Activated naive CD4-positive, alpha-beta T cell treated with anti-CD3 and anti-CD28 coated beads for 36 hours (primary cell): ENCODE measurements at regions not wholly inside any gene's neighbourhood (a gene's known extent, or its start where the extent isn't known, plus 50 kb on each side); places are given as distances from the start of the nearest gene placed in this dataset.

Source experiments
- CTCF ChIA-PET: fragments of 350-600 bp; sonication (Branson Sonifier 250); formaldehyde crosslinking; loops from one replicate; lab custom pipeline; 2021; ENCODE audit warnings: antibody characterized with exemption; lab: Charles Lee
- DNase-seq: peaks from one replicate; pipeline ENCODE4 v3.0.0-alpha.2; 2020
- H3K27ac Mint-ChIP-seq: one replicate; pipeline ENCODE4 v1.8.0; 2021; ENCODE audit warnings: mild to moderate bottlenecking, mixed read lengths
- H3K27me3 Mint-ChIP-seq: one replicate; pipeline ENCODE4 v1.8.0; 2021; ENCODE audit warnings: low read depth, mixed read lengths
- H3K36me3 Mint-ChIP-seq: one replicate; pipeline ENCODE4 v1.8.0; 2021; ENCODE audit warnings: low read depth, mixed read lengths
- H3K4me1 Mint-ChIP-seq: one replicate; pipeline ENCODE4 v1.8.0; 2021; ENCODE audit warnings: low read depth, mixed read lengths
- H3K4me3 Mint-ChIP-seq: one replicate; pipeline ENCODE4 v1.8.0; 2021; ENCODE audit warnings: mild to moderate bottlenecking, moderate library complexity, mixed read lengths
- H3K9me3 Mint-ChIP-seq: one replicate; pipeline ENCODE4 v1.8.0; 2021; ENCODE audit warnings: mixed read lengths
- intact Hi-C: fragments of 100-400 bp; cut with micrococcal nuclease; formaldehyde crosslinking; loops from one replicate; pipeline ENCODE4 v1.15.1; 2023

GRCh38 chr14:66341239-66341638 lies 144.9 kb upstream of the CCDC196 start:
- H3K9me3 Mint-ChIP-seq, result no peaks in the 10 kb centered on the region
- no peaks in the 10 kb centered on the region for H3K27me3 Mint-ChIP-seq
- CTCF ChIA-PET, result no interaction called here
- no peaks in the 10 kb centered on the region for H3K4me1 Mint-ChIP-seq
- no peak for DNase-seq
- H3K4me3 Mint-ChIP-seq, result no peak overlapping the region
- H3K27ac Mint-ChIP-seq, result no peak overlapping the region
- intact Hi-C loops, result no loop called here
- no peaks in the 10 kb centered on the region for H3K36me3 Mint-ChIP-seq

- Mint-ChIP-seq H3K9me3 (peaks cover 18% of the 10 kb centered on the region), H3K4me1 (no peaks in the 10 kb centered on the region), H3K27ac (no peak overlapping the region), H3K27me3 (no peaks in the 10 kb centered on the region), H3K36me3 (peaks cover 2% of the 10 kb centered on the region), H3K4me3 (no peak overlapping the region)
- CTCF ChIA-PET, result no interaction called here
- DNase-seq, result no peak
- intact Hi-C loops, result no loop called here
Measured at GRCh38 chr14:66345986-66346385, 140.2 kb upstream of the CCDC196 start.

DNA sequence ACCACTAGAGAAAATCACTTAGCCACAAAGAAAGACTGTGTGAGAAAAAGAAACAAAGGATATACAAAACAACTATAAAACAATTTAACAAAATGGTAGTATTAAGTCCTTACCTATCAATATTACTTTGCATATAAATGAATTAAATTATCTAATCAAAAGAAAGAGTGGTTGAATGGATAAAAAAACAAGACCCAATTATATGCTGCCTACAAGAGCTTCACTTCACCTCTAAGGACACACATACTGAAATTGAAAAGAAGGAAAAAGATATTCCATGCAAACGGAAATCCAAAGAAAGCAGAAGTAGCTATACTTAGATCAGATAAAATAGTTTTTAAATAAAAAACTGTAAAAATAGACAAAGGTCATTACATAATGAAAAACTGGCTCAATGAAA lies 134.9 kb upstream of the CCDC196 start:
- CTCF ChIA-PET, result interaction anchor here (1.1 kb wide), 1 partner anchor 53 kb away, joined by 3 read pairs; no protein-coding TSS in a partner anchor
- Mint-ChIP-seq H3K27ac (no peak overlapping the region), H3K4me1 (no peaks in the 10 kb centered on the region), H3K9me3 (peaks cover 20% of the 10 kb centered on the region), H3K4me3 (no peak overlapping the region), H3K27me3 (no peaks in the 10 kb centered on the region), H3K36me3 (peaks cover 2% of the 10 kb centered on the region)
- no peak for DNase-seq
- intact Hi-C loops, result no loop called here

DNA sequence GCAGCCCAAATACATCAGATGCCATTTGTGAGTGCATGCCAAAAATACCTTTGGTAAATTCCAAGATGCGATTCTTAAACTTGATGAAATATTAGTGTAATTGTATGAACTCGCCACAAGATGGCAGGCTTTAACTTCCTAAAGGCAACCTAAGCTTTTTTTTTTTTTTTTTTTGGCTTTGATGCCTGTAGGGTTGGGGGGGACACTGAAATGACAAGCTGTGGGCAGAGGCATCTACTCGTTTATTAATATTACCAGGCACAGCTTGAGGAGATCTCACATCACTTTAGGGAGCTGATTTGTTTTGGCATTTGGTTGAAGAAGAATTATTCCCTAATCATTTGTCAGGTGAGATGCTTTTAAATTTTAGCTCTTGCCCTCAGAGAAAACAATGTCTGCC lies 126.7 kb upstream of the CCDC196 start:
- Mint-ChIP-seq H3K36me3 (no peaks in the 10 kb centered on the region), H3K4me3 (no peak overlapping the region), H3K4me1 (no peaks in the 10 kb centered on the region), H3K9me3 (no peaks in the 10 kb centered on the region), H3K27me3 (no peaks in the 10 kb centered on the region), H3K27ac (no peak overlapping the region)
- intact Hi-C loops, result loop anchor here (1.0 to 2.0 kb wide), 6 partner anchors 36 to 759 kb away; no protein-coding TSS in a partner anchor
- CTCF ChIA-PET, result interaction anchor here (0.6 to 4.3 kb wide), 51 partner anchors 8 to 1727 kb away, joined by 3 to 39 read pairs (median 4); no protein-coding TSS in a partner anchor
- DNase-seq, result peak; percentile 10

DNA sequence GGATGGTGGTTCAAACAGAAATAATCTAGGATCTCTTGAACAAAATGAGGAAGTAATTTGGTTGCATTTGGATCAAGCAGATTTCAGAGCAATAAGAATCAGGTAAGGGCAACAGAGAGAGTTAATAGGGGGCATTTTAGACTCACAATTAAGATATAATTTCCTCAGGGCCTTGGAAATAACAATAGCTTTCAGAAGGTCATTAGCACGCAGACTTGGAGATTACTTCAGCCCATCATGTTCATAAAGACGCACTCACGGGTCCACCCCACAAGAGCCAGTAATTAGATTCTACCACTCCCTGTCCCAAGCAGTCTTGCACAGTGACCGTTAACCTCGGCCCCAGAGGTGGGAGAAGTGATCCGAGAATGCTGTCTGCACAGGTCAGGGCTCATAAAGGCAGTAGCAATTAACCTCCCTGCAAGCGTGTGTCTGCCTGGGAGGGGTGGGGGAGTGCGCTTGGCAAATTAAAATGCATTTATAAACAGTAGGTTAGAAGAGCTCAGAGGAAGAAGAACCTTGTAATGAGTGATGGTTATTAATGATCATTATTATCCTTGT lies 125.7 kb upstream of the CCDC196 start:
- Mint-ChIP-seq H3K4me1 (no peaks in the 10 kb centered on the region), H3K27ac (no peak overlapping the region), H3K9me3 (no peaks in the 10 kb centered on the region), H3K4me3 (no peak overlapping the region), H3K27me3 (no peaks in the 10 kb centered on the region), H3K36me3 (no peaks in the 10 kb centered on the region)
- no peak for DNase-seq
- intact Hi-C loops, result no loop called here
- CTCF ChIA-PET, result interaction anchor here (0.6 to 4.3 kb wide), 21 partner anchors 11 to 1344 kb away, joined by 3 to 39 read pairs (median 6); no protein-coding TSS in a partner anchor

- no peak for DNase-seq
- Mint-ChIP-seq H3K36me3 (no peaks in the 10 kb centered on the region), H3K27me3 (no peaks in the 10 kb centered on the region), H3K27ac (no peak overlapping the region), H3K9me3 (no peaks in the 10 kb centered on the region), H3K4me1 (no peaks in the 10 kb centered on the region), H3K4me3 (no peak overlapping the region)
- CTCF ChIA-PET, result interaction anchor here (1.6 to 4.3 kb wide), 6 partner anchors 34 to 189 kb away, joined by 3 to 39 read pairs (median 8); no protein-coding TSS in a partner anchor
- intact Hi-C loops, result no loop called here
Measured at GRCh38 chr14:66361013-66361412, 125.2 kb upstream of the CCDC196 start.

DNA sequence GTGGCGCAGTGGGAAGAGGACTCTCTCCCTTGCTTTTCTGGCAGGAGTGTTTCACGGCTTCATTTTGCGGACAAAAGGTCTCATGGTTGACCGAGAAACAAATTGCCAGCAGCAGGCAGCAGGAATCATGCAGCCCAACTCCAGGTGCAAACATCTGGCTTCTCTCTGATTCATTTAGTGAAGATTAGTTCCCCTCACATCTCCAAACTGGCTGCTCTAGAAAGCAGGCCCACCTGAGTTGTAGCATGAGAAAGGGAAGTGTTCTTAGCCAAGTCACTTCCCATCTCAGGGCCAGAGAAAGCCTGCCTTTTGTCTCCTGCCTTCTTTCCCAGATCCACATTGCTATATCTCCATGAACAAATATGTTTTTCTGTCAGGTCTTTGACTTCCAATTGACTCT lies 120.8 kb upstream of the CCDC196 start:
- Mint-ChIP-seq H3K4me3 (no peak overlapping the region), H3K4me1 (no peaks in the 10 kb centered on the region), H3K27ac (no peak overlapping the region), H3K9me3 (no peaks in the 10 kb centered on the region), H3K36me3 (no peaks in the 10 kb centered on the region), H3K27me3 (no peaks in the 10 kb centered on the region)
- DNase-seq, result no peak
- intact Hi-C loops, result no loop called here
- CTCF ChIA-PET, result no interaction called here

GRCh38 chr14:66369157-66369697 lies 116.9 kb upstream of the CCDC196 start:
- Mint-ChIP-seq H3K36me3 (no peaks in the 10 kb centered on the region), H3K27ac (no peak overlapping the region), H3K4me3 (no peak overlapping the region), H3K9me3 (no peaks in the 10 kb centered on the region), H3K27me3 (no peaks in the 10 kb centered on the region), H3K4me1 (no peaks in the 10 kb centered on the region)
- intact Hi-C loops, result no loop called here
- DNase-seq, result no peak
- CTCF ChIA-PET, result interaction anchor here (0.6 kb wide), 1 partner anchor 252 kb away, joined by 5 read pairs; no protein-coding TSS in a partner anchor

DNA sequence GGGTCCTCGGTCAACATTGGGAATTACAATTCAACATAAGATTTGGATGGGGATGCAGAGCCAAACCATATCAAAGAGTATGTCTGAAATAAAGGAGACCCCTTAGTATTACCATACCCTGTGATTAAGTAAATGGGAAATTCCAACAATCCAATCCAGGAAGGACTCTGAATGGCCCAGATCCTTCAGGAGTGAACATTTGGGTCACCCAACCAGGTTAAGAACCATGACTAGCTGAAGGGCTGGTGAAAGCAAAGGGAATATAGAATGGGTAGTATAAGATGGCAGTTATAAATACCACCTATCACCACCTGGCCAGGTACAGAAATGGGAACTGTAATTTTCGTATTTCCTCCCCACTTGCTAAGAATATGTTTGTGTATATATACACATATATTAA lies 114.4 kb upstream of the CCDC196 start:
- CTCF ChIA-PET, result no interaction called here
- H3K36me3 Mint-ChIP-seq, result no peaks in the 10 kb centered on the region
- no peaks in the 10 kb centered on the region for H3K4me1 Mint-ChIP-seq
- intact Hi-C loops, result no loop called here
- no peaks in the 10 kb centered on the region for H3K9me3 Mint-ChIP-seq
- H3K27me3 Mint-ChIP-seq, result no peaks in the 10 kb centered on the region
- no peak overlapping the region for H3K4me3 Mint-ChIP-seq
- DNase-seq, result no peak
- no peak overlapping the region for H3K27ac Mint-ChIP-seq

- intact Hi-C loops, result no loop called here
- H3K4me3 Mint-ChIP-seq, result no peak overlapping the region
- H3K27ac Mint-ChIP-seq, result no peak overlapping the region
- H3K4me1 Mint-ChIP-seq, result no peaks in the 10 kb centered on the region
- CTCF ChIA-PET, result no interaction called here
- no peaks in the 10 kb centered on the region for H3K36me3 Mint-ChIP-seq
- no peaks in the 10 kb centered on the region for H3K27me3 Mint-ChIP-seq
- H3K9me3 Mint-ChIP-seq, result no peaks in the 10 kb centered on the region
- DNase-seq, result no peak
Measured at GRCh38 chr14:66375046-66375964, 110.9 kb upstream of the CCDC196 start.

GRCh38 chr14:66377574-66377973 lies 108.6 kb upstream of the CCDC196 start:
- DNase-seq, result no peak
- no peak overlapping the region for H3K27ac Mint-ChIP-seq
- H3K27me3 Mint-ChIP-seq, result no peaks in the 10 kb centered on the region
- H3K36me3 Mint-ChIP-seq, result no peaks in the 10 kb centered on the region
- H3K9me3 Mint-ChIP-seq, result no peaks in the 10 kb centered on the region
- no peak overlapping the region for H3K4me3 Mint-ChIP-seq
- CTCF ChIA-PET, result interaction anchor here (0.7 kb wide), 1 partner anchor 411 kb away, joined by 3 read pairs; no protein-coding TSS in a partner anchor
- no peaks in the 10 kb centered on the region for H3K4me1 Mint-ChIP-seq
- intact Hi-C loops, result no loop called here

DNA sequence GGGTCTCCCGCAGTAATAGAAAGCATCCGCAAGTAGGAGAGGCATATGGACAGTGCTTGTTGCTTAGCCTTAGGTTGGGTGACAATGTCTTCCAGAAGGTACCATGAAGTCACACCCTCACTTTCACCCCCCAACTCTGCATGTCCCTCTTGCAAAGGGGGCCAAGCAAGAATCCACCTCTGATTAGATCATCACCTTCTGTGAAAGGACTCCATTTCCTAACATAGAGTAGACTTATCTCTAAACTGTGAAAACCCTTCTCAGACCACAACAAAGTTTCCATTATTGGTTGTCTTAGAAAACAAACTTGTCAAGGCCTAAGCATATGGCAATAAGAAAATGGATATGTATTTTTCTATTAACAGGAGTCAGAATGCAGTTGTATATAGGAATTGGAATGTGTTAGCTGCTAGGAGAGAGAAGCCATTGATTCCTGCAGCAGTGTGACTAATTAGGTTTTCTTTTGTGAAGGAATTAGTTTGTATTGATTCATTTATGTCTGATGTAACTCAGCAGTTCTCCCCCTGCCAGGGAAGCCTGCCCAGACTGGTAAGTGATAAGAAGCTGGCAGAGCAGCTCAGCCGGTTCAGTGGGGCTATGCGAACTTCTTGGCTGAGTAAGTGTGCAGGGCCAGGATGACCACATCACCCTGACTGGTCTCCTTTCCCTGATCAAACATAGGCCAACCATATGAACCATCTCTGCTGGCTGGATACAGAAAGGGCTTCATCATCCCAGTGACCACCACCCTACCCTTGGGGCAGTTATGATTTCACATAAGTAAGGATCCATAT lies 107.3 kb upstream of the CCDC196 start:
- Mint-ChIP-seq H3K36me3 (no peaks in the 10 kb centered on the region), H3K27ac (no peak overlapping the region), H3K4me1 (no peaks in the 10 kb centered on the region), H3K27me3 (no peaks in the 10 kb centered on the region), H3K4me3 (no peak overlapping the region), H3K9me3 (no peaks in the 10 kb centered on the region)
- CTCF ChIA-PET, result no interaction called here
- intact Hi-C loops, result no loop called here
- DNase-seq, result no peak
